HCT116 (cell line): ENCODE measurements at regions not wholly inside any gene's neighbourhood (a gene's known extent, or its start where the extent isn't known, plus 50 kb on each side); places are given as distances from the start of the nearest gene placed in this dataset.

Experiments used
- ATAC-seq: fragments of 200-7000 bp; cut with Tn5 transposase; 2 replicates; pipeline ENCODE4 v1.9.1; 2020; ENCODE audit warnings: mild to moderate bottlenecking, moderate library complexity
- BruUV-seq: library from RNA; stranded (reverse); fragments of 400-500 nt; replicated peaks from 2 replicates; lab custom pipeline; 2021; lab: Mats Ljungman, UMichigan
- CTCF ChIA-PET: fragments of 300-600 bp; sonication (Branson Sonifier 250); formaldehyde crosslinking; loops from one replicate; lab custom pipeline; 2021; ENCODE audit warnings: antibody characterized with exemption; lab: Charles Lee
- POLR2A ChIA-PET: fragments of 300-600, 350-600 bp; sonication (Branson Sonifier 250); formaldehyde crosslinking; loops from one replicate; lab custom pipeline; 2021; ENCODE audit warnings: antibody characterized with exemption; lab: Charles Lee
- RAD21 ChIA-PET, 2 experiments: fragments of 300-600 bp; sonication (Branson Sonifier 250); formaldehyde crosslinking; loops; one replicate each; lab custom pipeline; 2023; ENCODE audit warnings: low total read pairs in 2 of 2; ENCODE audit not compliant: uncharacterized antibody in 2 of 2, unreplicated experiment in 2 of 2, low non-redundant PET in 1 of 2; lab: Charles Lee
- DNase-seq: peaks from one replicate; pipeline ENCODE4 v3.0.0-alpha.2; 2010; ENCODE audit warnings: low read depth, low spot score
- H2AFZ ChIP-seq: fragments of 200-600 bp; shearing (Covaris generic), sonication (generic); 2 replicates; pipeline ENCODE4 v1.6.1; 2017; ENCODE audit warnings: low read depth, mixed run types, mixed read lengths, antibody characterized with exemption, low read length; ENCODE audit not compliant: poor library complexity, severe bottlenecking
- H3K27ac ChIP-seq: 2 replicates; pipeline ENCODE4 v1.5.1; 2012; ENCODE audit warnings: low read depth, low read length
- H3K27me3 ChIP-seq: fragments of 200-600 bp; sonication (generic); 2 replicates; pipeline ENCODE4 v1.6.1; 2016; ENCODE audit warnings: mixed run types, low read length, mixed read lengths; ENCODE audit not compliant: insufficient read depth
- H3K36me3 ChIP-seq, 2 experiments: fragments of 200-500 bp in 1 of 2; fragments of 200-600 bp in 1 of 2; sonication (Bioruptor generic) in 1 of 2; sonication (generic) in 1 of 2; 2 replicates each; pipeline versions ENCODE4 v1.5.1 to v1.6.1; 2014 to 2016; ENCODE audit warnings: low read length in 2 of 2, inconsistent platforms in 1 of 2, mixed read lengths in 1 of 2, mixed run types in 1 of 2; ENCODE audit not compliant: insufficient read depth in 2 of 2, control insufficient read depth in 1 of 2
- H3K4me1 ChIP-seq, 2 experiments: fragments of 200-600 bp in 1 of 2; sonication (generic) in 1 of 2; 2 replicates each; pipeline versions ENCODE4 v1.5.1 to v1.6.1; 2012 to 2017; ENCODE audit warnings: low read length in 2 of 2, inconsistent platforms in 1 of 2, mild to moderate bottlenecking in 1 of 2, mixed read lengths in 1 of 2, mixed run types in 1 of 2, moderate library complexity in 1 of 2; ENCODE audit not compliant: insufficient read depth in 2 of 2, control insufficient read depth in 1 of 2
- H3K4me2 ChIP-seq: fragments of 200-600 bp; sonication (generic); 2 replicates; pipeline ENCODE4 v1.6.1; 2017; ENCODE audit warnings: mixed run types, low read length, mixed read lengths
- H3K4me3 ChIP-seq, 2 experiments: fragments of 200-600 bp in 1 of 2; sonication (generic) in 1 of 2; replicated peaks in 1 of 2; 2 replicates each; pipeline ENCODE4 v1.5.1; 2011 to 2016; ENCODE audit warnings: low read length in 2 of 2, control low read depth in 1 of 2, low read depth in 1 of 2, mild to moderate bottlenecking in 1 of 2, mixed read lengths in 1 of 2, mixed run types in 1 of 2
- H3K79me2 ChIP-seq: fragments of 200-600 bp; sonication (generic); 2 replicates; pipeline ENCODE4 v1.6.1; 2017; ENCODE audit warnings: mild to moderate bottlenecking, mixed run types, low read length, moderate library complexity, mixed read lengths; ENCODE audit not compliant: insufficient read depth
- H3K9ac ChIP-seq: fragments of 200-600 bp; sonication (generic); 2 replicates; pipeline ENCODE4 v1.6.1; 2016; ENCODE audit warnings: low read length, mixed read lengths
- H3K9me2 ChIP-seq: fragments of 200-600 bp; sonication (generic), shearing (Covaris generic); 2 replicates; pipeline ENCODE4 v1.6.1; 2017; ENCODE audit warnings: mixed run types, mild to moderate bottlenecking, moderate library complexity; ENCODE audit not compliant: insufficient read depth
- H3K9me3 ChIP-seq, 2 experiments: fragments of 200-500 bp in 1 of 2; fragments of 200-600 bp in 1 of 2; sonication (Bioruptor generic) in 1 of 2; sonication (generic) in 1 of 2; 2 replicates each; pipeline ENCODE4 v1.6.1; 2014 to 2017; ENCODE audit warnings: low read length in 2 of 2, mixed read lengths in 2 of 2, inconsistent platforms in 1 of 2, low read depth in 1 of 2, mild to moderate bottlenecking in 1 of 2, mixed run types in 1 of 2, moderate library complexity in 1 of 2; ENCODE audit not compliant: control insufficient read depth in 1 of 2, insufficient read depth in 1 of 2
- H4K20me1 ChIP-seq: fragments of 200-600 bp; sonication (generic), shearing (Covaris generic); 2 replicates; pipeline ENCODE4 v1.6.1; 2017; ENCODE audit warnings: mixed run types, mild to moderate bottlenecking, moderate library complexity; ENCODE audit not compliant: insufficient read depth
- CTCF ChIP-seq, 3 experiments: fragments of 200-600 bp in 1 of 3; sonication (generic) in 1 of 3; IDR thresholded peaks in 2 of 3; conservative IDR thresholded peaks in 1 of 3; 2 replicates each; pipeline ENCODE4 v1.5.1; 2012 to 2017; ENCODE audit warnings: low read depth in 2 of 3, low read length in 2 of 3, antibody characterized with exemption in 1 of 3, borderline replicate concordance in 1 of 3, control low read depth in 1 of 3, mild to moderate bottlenecking in 1 of 3, mixed read lengths in 1 of 3, mixed run types in 1 of 3, moderate library complexity in 1 of 3; ENCODE audit not compliant: insufficient read depth in 1 of 3
- EGR1 ChIP-seq: IDR thresholded peaks from 2 replicates; pipeline ENCODE4 v1.6.1; 2012; ENCODE audit warnings: low read depth
- EZH2 ChIP-seq: fragments of 200-600 bp; sonication (generic); IDR thresholded peaks from 2 replicates; pipeline ENCODE4 v1.6.1; 2017; ENCODE audit warnings: antibody characterized with exemption, mixed run types
- EZH2phosphoT487 ChIP-seq: fragments of 200-600 bp; IDR thresholded peaks from 2 replicates; pipeline ENCODE4 v1.6.1; 2018; ENCODE audit warnings: antibody characterized with exemption, borderline replicate concordance
- JUND ChIP-seq: IDR thresholded peaks from 2 replicates; pipeline ENCODE4 v1.6.1; 2012
- REST ChIP-seq: IDR thresholded peaks from 2 replicates; pipeline ENCODE4 v1.6.1; 2012; ENCODE audit warnings: low read depth
- SP1 ChIP-seq: IDR thresholded peaks from 2 replicates; pipeline ENCODE4 v1.6.1; 2012; ENCODE audit warnings: low read depth
- intact Hi-C: fragments of 100-400 bp; cut with micrococcal nuclease; formaldehyde crosslinking; loops from 2 replicates; pipeline ENCODE4 v1.10.0; 2022
- TF ChIP-seq, protein P1 (sequence below): IDR thresholded peaks from 2 replicates; pipeline ENCODE4 v1.6.1; 2011; ENCODE audit warnings: mild to moderate bottlenecking, low read length, moderate library complexity; ENCODE audit not compliant: insufficient replicate concordance; ENCODE audit errors: extremely low read depth

- DNase-seq = no peak
- no peak overlapping the region for H3K9ac ChIP-seq
These were observed 1194.8 kb downstream of the BCL11B start for GRCh38 chr14:98077176-98077575.

More at GRCh38 chr14:98077176-98077575, 1194.8 kb downstream of the BCL11B start:
- ChIA-PET RAD21 (no interaction called here), CTCF (no interaction called here)
- H3K79me2 ChIP-seq = no peaks in the 10 kb centered on the region
- BruUV-seq = no TSS peak
- no peak overlapping the region for H3K4me2 ChIP-seq
- no peak overlapping the region for H3K4me3 ChIP-seq
- no peak overlapping the region for H3K27ac ChIP-seq
- H4K20me1 ChIP-seq = no peaks in the 10 kb centered on the region
- TF ChIP-seq CTCF (IDR thresholded peaks at IDR 0.05 in 2 of 3, conservative IDR thresholded peaks at IDR 0.05 in 1 of 3; ENCODE audit: borderline replicate concordance in 1 of 3, insufficient read depth in 1 of 3, low read depth in 2 of 3, low read length in 2 of 3) = no peak
- TF ChIP-seq EZH2phosphoT487 = no peak
- TF ChIP-seq, protein P1, sequence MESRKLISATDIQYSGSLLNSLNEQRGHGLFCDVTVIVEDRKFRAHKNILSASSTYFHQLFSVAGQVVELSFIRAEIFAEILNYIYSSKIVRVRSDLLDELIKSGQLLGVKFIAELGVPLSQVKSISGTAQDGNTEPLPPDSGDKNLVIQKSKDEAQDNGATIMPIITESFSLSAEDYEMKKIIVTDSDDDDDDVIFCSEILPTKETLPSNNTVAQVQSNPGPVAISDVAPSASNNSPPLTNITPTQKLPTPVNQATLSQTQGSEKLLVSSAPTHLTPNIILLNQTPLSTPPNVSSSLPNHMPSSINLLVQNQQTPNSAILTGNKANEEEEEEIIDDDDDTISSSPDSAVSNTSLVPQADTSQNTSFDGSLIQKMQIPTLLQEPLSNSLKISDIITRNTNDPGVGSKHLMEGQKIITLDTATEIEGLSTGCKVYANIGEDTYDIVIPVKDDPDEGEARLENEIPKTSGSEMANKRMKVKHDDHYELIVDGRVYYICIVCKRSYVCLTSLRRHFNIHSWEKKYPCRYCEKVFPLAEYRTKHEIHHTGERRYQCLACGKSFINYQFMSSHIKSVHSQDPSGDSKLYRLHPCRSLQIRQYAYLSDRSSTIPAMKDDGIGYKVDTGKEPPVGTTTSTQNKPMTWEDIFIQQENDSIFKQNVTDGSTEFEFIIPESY = no peak
- TF ChIP-seq SP1 = no peak
- TF ChIP-seq REST = no peak
- TF ChIP-seq EZH2 = no peak
- TF ChIP-seq JUND = no peak
- no peak for TF ChIP-seq EGR1
- TF ChIP-seq, all 23 proteins: peak for 0
- ATAC-seq = no peak
- H3K27me3 ChIP-seq = no peaks in the 10 kb centered on the region
- intact Hi-C loops = no loop called here
- no peaks in the 10 kb centered on the region for H3K4me1 ChIP-seq
- no peak overlapping the region for H2AFZ ChIP-seq
- no peaks in the 10 kb centered on the region for H3K36me3 ChIP-seq
- H3K9me2 ChIP-seq = no peaks in the 10 kb centered on the region
- POLR2A ChIA-PET = no interaction called here
- H3K9me3 ChIP-seq = peaks cover 0 to 3% of the 10 kb centered on the region in 2 experiments; a peak in 2 of 4 replicates
